PC-9 (cell line): ENCODE measurements at regions not wholly inside any gene's neighbourhood (a gene's known extent, or its start where the extent isn't known, plus 50 kb on each side); places are given as distances from the start of the nearest gene placed in this dataset.

Experiments used
- BruUV-seq: library from RNA; stranded (reverse); fragments of 400-500 nt; replicated peaks from 2 replicates; lab custom pipeline; 2021; lab: Mats Ljungman, UMichigan
- CTCF ChIA-PET: fragments of 300-600 bp; sonication (Branson Sonifier 250); formaldehyde crosslinking; loops from one replicate; lab custom pipeline; 2022; ENCODE audit warnings: antibody characterized with exemption; lab: Charles Lee
- POLR2A ChIA-PET: fragments of 300-600 bp; sonication (Branson Sonifier 250); formaldehyde crosslinking; loops from one replicate; lab custom pipeline; 2022; ENCODE audit warnings: antibody characterized with exemption; ENCODE audit not compliant: unreplicated experiment; lab: Charles Lee
- DNase-seq, 2 experiments: peaks; one replicate each; pipeline versions ENCODE4 v3.0.0 to v3.0.0-alpha.2; 2015 to 2022; ENCODE audit warnings: mixed read lengths in 1 of 2
- H2AFZ ChIP-seq: fragments of 200-600 bp; sonication (generic); 2 replicates; pipeline ENCODE4 v1.8.1; 2017; ENCODE audit warnings: antibody characterized with exemption
- H3F3A ChIP-seq: fragments of 200-600 bp; sonication (generic); 2 replicates; pipeline ENCODE4 v1.8.1; 2017; ENCODE audit warnings: antibody characterized with exemption, mild to moderate bottlenecking, low read depth; ENCODE audit not compliant: insufficient read depth
- H3K27ac ChIP-seq: fragments of 200-600 bp; sonication (generic); 2 replicates; pipeline ENCODE4 v1.6.1; 2016; ENCODE audit warnings: mixed run types
- H3K27me3 ChIP-seq: fragments of 200-600 bp; sonication (generic); 2 replicates; pipeline ENCODE4 v1.6.1; 2016; ENCODE audit warnings: low read depth, mixed run types; ENCODE audit not compliant: insufficient read depth
- H3K36me3 ChIP-seq: fragments of 200-600 bp; sonication (generic); 2 replicates; pipeline ENCODE4 v1.6.1; 2016; ENCODE audit warnings: low read depth, mixed run types
- H3K4me1 ChIP-seq: fragments of 200-600 bp; sonication (generic); replicated peaks from 2 replicates; pipeline ENCODE4 v1.6.1; 2016; ENCODE audit warnings: mixed run types; ENCODE audit not compliant: insufficient read depth
- H3K4me2 ChIP-seq: fragments of 200-600 bp; sonication (generic); 2 replicates; pipeline ENCODE4 v1.6.1; 2017; ENCODE audit warnings: mixed run types
- H3K4me3 ChIP-seq: fragments of 200-600 bp; sonication (generic); 2 replicates; pipeline ENCODE4 v1.6.1; 2016; ENCODE audit warnings: mixed run types
- H3K79me2 ChIP-seq: fragments of 200-600 bp; sonication (generic); 2 replicates; pipeline ENCODE4 v1.6.1; 2017; ENCODE audit warnings: low read depth, mixed run types
- H3K9me2 ChIP-seq: fragments of 200-600 bp; sonication (generic); 2 replicates; pipeline ENCODE4 v1.8.1; 2017; ENCODE audit warnings: mild to moderate bottlenecking; ENCODE audit not compliant: insufficient read depth
- H3K9me3 ChIP-seq: fragments of 200-600 bp; sonication (generic); 2 replicates; pipeline ENCODE4 v1.8.1; 2016; ENCODE audit warnings: low read depth; ENCODE audit not compliant: insufficient read depth
- H4K20me1 ChIP-seq: fragments of 200-600 bp; sonication (generic); 2 replicates; pipeline ENCODE4 v1.8.1; 2017; ENCODE audit not compliant: insufficient read depth
- CTCF ChIP-seq: fragments of 200-600 bp; sonication (generic); conservative IDR thresholded peaks from 2 replicates; pipeline ENCODE4 v1.6.1; 2017; ENCODE audit warnings: mixed run types, antibody characterized with exemption, mild to moderate bottlenecking, moderate library complexity
- EZH2 ChIP-seq: fragments of 200-600 bp; sonication (generic); IDR thresholded peaks from 2 replicates; pipeline ENCODE4 v1.8.0; 2017; ENCODE audit warnings: antibody characterized with exemption, low read depth
- intact Hi-C: fragments of 100-400 bp; cut with micrococcal nuclease; formaldehyde crosslinking; loops from one replicate; pipeline ENCODE4 v1.10.0; 2022; ENCODE audit not compliant: unreplicated experiment

- no peaks in the 10 kb centered on the region; the same call in 1 of the 2 replicates for H3K9me3 ChIP-seq
- no peak overlapping the region for H3K27ac ChIP-seq
- BruUV-seq, result no TSS peak
- no peaks in the 10 kb centered on the region for H3F3A ChIP-seq
- no peak for DNase-seq
- TF ChIP-seq CTCF (no peak), EZH2 (no peak)
- no peaks in the 10 kb centered on the region for H4K20me1 ChIP-seq
- H3K4me1 ChIP-seq, result no peaks in the 10 kb centered on the region
- no peak overlapping the region for H2AFZ ChIP-seq
- intact Hi-C loops, result loop anchor here (10.0 kb wide), 3 partner anchors 207 to 493 kb away; partner anchors contain the start of gene PTCH1
- no peaks in the 10 kb centered on the region for H3K9me2 ChIP-seq
- H3K27me3 ChIP-seq, result peaks cover 40% of the 10 kb centered on the region; the same call in 1 of the 2 replicates
- no peaks in the 10 kb centered on the region for H3K79me2 ChIP-seq
- no peak overlapping the region for H3K4me2 ChIP-seq
- no peaks in the 10 kb centered on the region for H3K36me3 ChIP-seq
- ChIA-PET CTCF (no interaction called here), POLR2A (interaction anchor here (0.6 kb wide), 1 partner anchor 153 kb away, joined by 4 read pairs; the partner anchor contains the start of gene ERCC6L2)
- no peak overlapping the region for H3K4me3 ChIP-seq
These were observed 153.3 kb upstream of the ERCC6L2 start for GRCh38 chr9:95722141-95722540.

GRCh38 chr9:95721061-95721531, 154.4 kb upstream of the ERCC6L2 start:
- Histone ChIP-seq H3K9me2 (no peaks in the 10 kb centered on the region), H3F3A (no peaks in the 10 kb centered on the region), H3K9me3 (no peaks in the 10 kb centered on the region; the same call in 1 of the 2 replicates), H3K79me2 (no peaks in the 10 kb centered on the region), H3K27me3 (peaks cover 40% of the 10 kb centered on the region; the same call in 1 of the 2 replicates), H4K20me1 (no peaks in the 10 kb centered on the region), H3K4me1 (no peaks in the 10 kb centered on the region), H3K36me3 (no peaks in the 10 kb centered on the region), H3K27ac (no peak overlapping the region), H3K4me3 (no peak overlapping the region), H2AFZ (no peak overlapping the region), H3K4me2 (no peak overlapping the region)
- TF ChIP-seq CTCF, result no peak
- TF ChIP-seq EZH2, result no peak
- BruUV-seq, result no TSS peak
- DNase-seq, result no peak
- intact Hi-C loops, result loop anchor here (10.0 kb wide), 3 partner anchors 206 to 494 kb away; partner anchors contain the start of gene PTCH1
- CTCF ChIA-PET, result no interaction called here
- POLR2A ChIA-PET, result no interaction called here

GRCh38 chr9:95720496-95720895, 155.0 kb upstream of the ERCC6L2 start:
- Histone ChIP-seq H3K4me1 (no peaks in the 10 kb centered on the region), H2AFZ (no peak overlapping the region), H3F3A (no peaks in the 10 kb centered on the region), H3K79me2 (no peaks in the 10 kb centered on the region), H4K20me1 (no peaks in the 10 kb centered on the region), H3K36me3 (no peaks in the 10 kb centered on the region), H3K9me3 (no peaks in the 10 kb centered on the region; the same call in 1 of the 2 replicates), H3K4me2 (no peak overlapping the region), H3K9me2 (no peaks in the 10 kb centered on the region), H3K27ac (no peak overlapping the region), H3K27me3 (peaks cover 44% of the 10 kb centered on the region; the same call in 1 of the 2 replicates), H3K4me3 (no peak overlapping the region)
- ChIA-PET CTCF (no interaction called here), POLR2A (no interaction called here)
- no peak for DNase-seq
- TF ChIP-seq EZH2 (no peak), CTCF (no peak)
- intact Hi-C loops, result loop anchor here (10.0 kb wide), 3 partner anchors 206 to 494 kb away; partner anchors contain the start of gene PTCH1
- no TSS peak for BruUV-seq
